ENCODE measurements at regions not wholly inside any gene's neighbourhood (a gene's known extent, or its start where the extent isn't known, plus 50 kb on each side); places are given as distances from the start of the nearest gene placed in this dataset.
A peak's percentile ranks its signal among the peaks of the same experiment; 100 is the strongest.

DNA sequence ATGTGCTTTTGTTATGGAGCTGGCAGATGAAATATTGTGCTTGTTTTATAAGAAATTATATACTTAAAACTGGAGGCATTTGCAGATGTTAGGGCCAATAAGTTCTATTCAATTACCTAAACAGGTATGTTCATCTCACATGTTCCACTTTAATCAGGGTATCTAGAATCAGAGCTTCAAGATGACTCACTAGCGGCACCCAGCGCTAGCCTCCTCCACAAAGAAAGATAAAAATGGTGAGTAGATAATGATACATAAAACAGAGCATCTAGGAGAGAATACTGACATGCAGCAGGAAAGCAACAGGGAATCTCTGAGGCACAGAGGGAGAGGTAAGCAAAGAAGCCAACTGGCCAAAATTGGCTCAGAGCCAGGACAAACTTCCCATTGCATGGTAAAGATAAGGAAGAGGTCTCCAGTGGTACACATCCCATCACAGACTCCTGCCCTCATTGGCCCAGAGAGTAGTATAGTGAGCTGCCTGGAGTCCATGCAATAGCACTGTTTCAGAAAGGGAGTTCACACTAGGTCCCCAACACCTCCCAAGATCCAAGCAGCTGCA, 200.7 kb upstream of the SPTLC3 start:
- H3K4me1 ChIP-seq = no peaks in the 10 kb centered on the region
- no peaks in the 10 kb centered on the region for H3K36me3 ChIP-seq
- peaks cover 0 to 11% of the 10 kb centered on the region in 2 donors for H3K9me3 ChIP-seq
- H3K4me3 ChIP-seq = no peak overlapping the region
- intact Hi-C loops (cut with DNase I) = no loop called here
- DNase-seq (ENCODE audit: low spot score in 2 of 2) = no peak
- no peak overlapping the region for H3K27ac ChIP-seq
- H3K27me3 ChIP-seq = no peaks in the 10 kb centered on the region
- TF ChIP-seq, protein P1, sequence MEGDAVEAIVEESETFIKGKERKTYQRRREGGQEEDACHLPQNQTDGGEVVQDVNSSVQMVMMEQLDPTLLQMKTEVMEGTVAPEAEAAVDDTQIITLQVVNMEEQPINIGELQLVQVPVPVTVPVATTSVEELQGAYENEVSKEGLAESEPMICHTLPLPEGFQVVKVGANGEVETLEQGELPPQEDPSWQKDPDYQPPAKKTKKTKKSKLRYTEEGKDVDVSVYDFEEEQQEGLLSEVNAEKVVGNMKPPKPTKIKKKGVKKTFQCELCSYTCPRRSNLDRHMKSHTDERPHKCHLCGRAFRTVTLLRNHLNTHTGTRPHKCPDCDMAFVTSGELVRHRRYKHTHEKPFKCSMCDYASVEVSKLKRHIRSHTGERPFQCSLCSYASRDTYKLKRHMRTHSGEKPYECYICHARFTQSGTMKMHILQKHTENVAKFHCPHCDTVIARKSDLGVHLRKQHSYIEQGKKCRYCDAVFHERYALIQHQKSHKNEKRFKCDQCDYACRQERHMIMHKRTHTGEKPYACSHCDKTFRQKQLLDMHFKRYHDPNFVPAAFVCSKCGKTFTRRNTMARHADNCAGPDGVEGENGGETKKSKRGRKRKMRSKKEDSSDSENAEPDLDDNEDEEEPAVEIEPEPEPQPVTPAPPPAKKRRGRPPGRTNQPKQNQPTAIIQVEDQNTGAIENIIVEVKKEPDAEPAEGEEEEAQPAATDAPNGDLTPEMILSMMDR (IDR thresholded peaks at IDR 0.05) = no peak

DNA sequence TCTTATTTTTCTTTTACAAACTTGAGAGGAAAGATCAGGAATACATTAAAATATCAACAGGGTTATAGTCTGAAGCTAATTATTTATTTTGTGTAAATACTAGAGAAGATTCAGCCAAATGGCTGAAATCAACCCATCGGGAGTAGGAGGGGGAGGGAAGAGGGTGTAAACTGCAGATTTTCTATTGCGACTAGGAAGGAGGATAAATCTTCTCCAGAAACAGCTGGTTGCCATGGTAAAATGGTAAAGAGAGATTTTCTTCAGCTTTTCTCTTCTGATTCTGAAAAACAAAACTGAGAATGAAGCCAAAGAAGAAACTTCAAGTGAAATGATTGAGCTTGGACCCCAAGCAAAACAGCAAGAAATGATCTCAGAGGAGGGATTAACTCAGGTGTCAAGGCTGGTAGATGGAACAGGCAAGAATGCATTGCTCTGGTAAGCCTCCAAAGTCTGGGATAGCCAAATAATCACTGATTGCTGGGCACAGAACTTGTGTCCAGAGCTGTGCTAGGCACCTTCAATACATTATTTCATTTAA, 193.5 kb upstream of the SPTLC3 start:
- H3K27ac ChIP-seq = no peak overlapping the region
- TF ChIP-seq, protein P1 (IDR thresholded peaks at IDR 0.05) = no peak
- H3K4me1 ChIP-seq = peaks cover 0 to 5% of the 10 kb centered on the region in 2 donors
- peaks cover 0 to 11% of the 10 kb centered on the region in 2 donors for H3K9me3 ChIP-seq
- no peak for DNase-seq (ENCODE audit: low spot score in 2 of 2)
- intact Hi-C loops (cut with DNase I) = loop anchor here (5.0 kb wide), 1 partner anchor 158 kb away; no protein-coding TSS in a partner anchor
- no peaks in the 10 kb centered on the region for H3K36me3 ChIP-seq
- no peaks in the 10 kb centered on the region for H3K27me3 ChIP-seq
- no peak overlapping the region for H3K4me3 ChIP-seq

DNA sequence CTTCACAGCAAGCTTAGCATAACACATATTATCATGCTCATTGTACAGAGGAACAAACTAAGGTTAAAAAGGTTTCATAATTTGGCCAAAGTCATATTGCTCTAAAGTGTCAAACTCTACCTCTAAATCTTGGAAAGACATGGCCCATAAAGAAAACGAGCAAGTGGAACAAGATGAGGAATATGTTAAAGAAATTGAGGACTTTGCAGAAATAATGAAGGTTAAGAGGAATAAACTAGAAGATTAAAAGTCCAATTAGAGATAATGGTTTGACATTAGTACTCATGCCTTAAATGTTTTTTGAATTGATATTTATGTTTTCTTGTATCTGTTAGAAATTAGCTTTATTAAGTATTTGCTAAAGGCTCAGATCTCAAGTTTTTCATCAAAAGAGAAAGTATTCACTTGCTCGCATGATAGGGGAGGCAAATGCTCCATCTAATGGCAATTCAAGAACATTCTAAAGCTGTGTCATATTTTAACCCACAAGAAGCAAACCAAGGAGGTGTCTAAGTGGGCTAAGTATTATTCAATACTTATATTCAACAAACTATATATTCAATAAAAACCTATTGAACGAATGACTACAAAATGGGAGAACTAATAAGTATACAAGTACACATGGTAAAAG, 192.9 kb upstream of the SPTLC3 start:
- Histone ChIP-seq H3K27ac (no peak overlapping the region), H3K27me3 (no peaks in the 10 kb centered on the region), H3K9me3 (peaks cover 0 to 7% of the 10 kb centered on the region in 2 donors), H3K36me3 (no peaks in the 10 kb centered on the region), H3K4me3 (no peak overlapping the region), H3K4me1 (peaks cover 0 to 5% of the 10 kb centered on the region in 2 donors)
- intact Hi-C loops (cut with DNase I) = loop anchor here (5.0 kb wide), 1 partner anchor 159 kb away; no protein-coding TSS in a partner anchor
- TF ChIP-seq, protein P1 (IDR thresholded peaks at IDR 0.05) = peak in 2 of 3 experiments; percentile 8 to 27
- DNase-seq (ENCODE audit: low spot score in 2 of 2) = no peak

DNA sequence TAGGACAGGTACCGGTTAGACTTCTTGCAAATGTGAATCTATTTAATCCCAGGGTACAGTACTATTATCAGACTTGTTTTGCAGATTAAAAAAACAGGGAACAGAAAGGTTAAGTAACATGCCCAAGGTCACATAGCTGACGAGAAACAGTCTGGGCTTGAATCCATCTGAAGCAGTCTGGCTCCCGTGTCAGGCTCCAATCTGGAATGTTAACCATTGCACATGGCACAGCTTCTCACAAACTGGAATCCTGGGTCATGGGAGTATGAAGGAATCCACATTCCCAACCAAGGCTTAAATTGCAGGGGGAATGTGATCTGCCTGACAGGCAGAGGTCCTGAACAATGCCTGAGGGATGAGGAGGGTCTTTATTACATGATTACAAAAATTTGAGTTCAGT, 187.5 kb upstream of the SPTLC3 start:
- no peak for DNase-seq (ENCODE audit: low spot score in 2 of 2)
- Histone ChIP-seq H3K36me3 (no peaks in the 10 kb centered on the region), H3K27me3 (no peaks in the 10 kb centered on the region), H3K9me3 (no peaks in the 10 kb centered on the region), H3K4me3 (no peak overlapping the region), H3K27ac (no peak overlapping the region), H3K4me1 (no peaks in the 10 kb centered on the region)
- intact Hi-C loops (cut with DNase I) = no loop called here
- TF ChIP-seq, protein P1 (IDR thresholded peaks at IDR 0.05) = no peak

DNA sequence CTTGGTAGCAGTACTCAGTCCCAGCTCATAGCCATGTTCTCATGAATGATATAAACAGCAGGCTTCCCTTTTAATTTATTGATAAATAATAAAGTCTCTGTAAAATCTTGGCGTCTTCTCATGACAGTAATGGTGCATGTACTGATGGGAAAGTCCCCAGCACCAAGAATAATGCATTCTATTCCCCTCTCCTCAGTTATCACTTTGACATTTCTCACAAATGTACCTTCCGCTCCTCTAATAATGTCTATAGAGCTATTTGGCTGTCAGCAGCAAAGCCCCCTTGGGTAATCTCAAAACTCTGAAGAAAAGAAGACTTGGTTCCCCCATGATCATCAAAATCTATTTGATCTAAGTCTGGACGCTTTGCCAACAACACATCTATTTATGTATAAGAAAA, 185.0 kb upstream of the SPTLC3 start:
- no peak for DNase-seq (ENCODE audit: low spot score in 2 of 2)
- no peaks in the 10 kb centered on the region for H3K9me3 ChIP-seq
- no peak overlapping the region for H3K4me3 ChIP-seq
- intact Hi-C loops (cut with DNase I) = no loop called here
- H3K27ac ChIP-seq = no peak overlapping the region
- no peaks in the 10 kb centered on the region for H3K27me3 ChIP-seq
- H3K36me3 ChIP-seq = no peaks in the 10 kb centered on the region
- TF ChIP-seq, protein P1 (IDR thresholded peaks at IDR 0.05) = no peak
- no peaks in the 10 kb centered on the region for H3K4me1 ChIP-seq
